Lower leg skin (tissue), 4 donors: ENCODE measurements at regions not wholly inside any gene's neighbourhood (a gene's known extent, or its start where the extent isn't known, plus 50 kb on each side); places are given as distances from the start of the nearest gene placed in this dataset.

ENCODE experiments used
- DNase-seq, 2 donors: peaks; one replicate each; pipeline ENCODE4 v3.0.0-alpha.2; 2019; ENCODE audit warnings: low spot score in 2 of 2
- H3K4me3 ChIP-seq: fragments of 200-600 bp; sonication (generic); 2 replicates; pipeline ENCODE4 v1.5.1; 2017; ENCODE audit warnings: mild to moderate bottlenecking, low read depth; ENCODE audit not compliant: poor library complexity, severe bottlenecking
- POLR2A ChIP-seq, 2 donors: fragments of 450-650 bp; IDR thresholded peaks; one replicate each; pipeline ENCODE4 v1.6.1; 2016 to 2017; ENCODE audit warnings: antibody characterized with exemption in 2 of 2, mild to moderate bottlenecking in 1 of 2, moderate library complexity in 1 of 2
- WGBS, 2 donors: methylation state at CpG; one replicate each; pipeline ENCODE4 v1.1.5; 2018; 5-methylcytosine and 5-hydroxymethylcytosine counted together
- intact Hi-C: fragments of 100-400 bp; cut with DNase I; formaldehyde crosslinking; loops from one replicate; pipeline ENCODE4 v1.15.0; 2023; ENCODE audit warnings: low total_unique reads
- TF ChIP-seq, protein P1 (sequence below), 3 donors: fragments of 450-650 bp; IDR thresholded peaks; one replicate each; pipeline ENCODE4 v1.5.1; 2016; ENCODE audit warnings: antibody characterized with exemption in 3 of 3, mild to moderate bottlenecking in 3 of 3, moderate library complexity in 2 of 3

DNA sequence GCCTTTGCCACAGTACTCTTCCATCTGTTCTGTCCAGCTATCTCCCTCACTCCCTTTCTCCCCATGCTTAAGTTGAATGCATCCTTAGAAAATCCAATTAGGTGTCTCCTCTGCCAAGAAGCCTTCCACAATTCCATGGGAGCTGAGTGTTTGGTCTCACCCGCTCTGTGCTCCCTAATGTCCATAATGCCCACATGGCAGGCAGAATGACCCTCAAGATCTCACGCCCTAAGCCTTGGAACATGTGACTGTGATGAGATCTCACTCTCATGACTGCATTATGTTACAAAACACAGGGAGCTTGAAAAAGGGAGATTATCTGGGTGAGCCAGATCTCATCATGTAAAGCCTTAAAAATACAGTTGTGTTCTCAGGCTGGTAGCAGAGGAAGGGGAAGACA lies 229.4 kb downstream of the OMA1 start:
- DNase-seq = no peak
- WGBS, 2 donors = 91 to 96% methylated on average over 2 of the region's 2 CpGs
- TF ChIP-seq, protein P1, sequence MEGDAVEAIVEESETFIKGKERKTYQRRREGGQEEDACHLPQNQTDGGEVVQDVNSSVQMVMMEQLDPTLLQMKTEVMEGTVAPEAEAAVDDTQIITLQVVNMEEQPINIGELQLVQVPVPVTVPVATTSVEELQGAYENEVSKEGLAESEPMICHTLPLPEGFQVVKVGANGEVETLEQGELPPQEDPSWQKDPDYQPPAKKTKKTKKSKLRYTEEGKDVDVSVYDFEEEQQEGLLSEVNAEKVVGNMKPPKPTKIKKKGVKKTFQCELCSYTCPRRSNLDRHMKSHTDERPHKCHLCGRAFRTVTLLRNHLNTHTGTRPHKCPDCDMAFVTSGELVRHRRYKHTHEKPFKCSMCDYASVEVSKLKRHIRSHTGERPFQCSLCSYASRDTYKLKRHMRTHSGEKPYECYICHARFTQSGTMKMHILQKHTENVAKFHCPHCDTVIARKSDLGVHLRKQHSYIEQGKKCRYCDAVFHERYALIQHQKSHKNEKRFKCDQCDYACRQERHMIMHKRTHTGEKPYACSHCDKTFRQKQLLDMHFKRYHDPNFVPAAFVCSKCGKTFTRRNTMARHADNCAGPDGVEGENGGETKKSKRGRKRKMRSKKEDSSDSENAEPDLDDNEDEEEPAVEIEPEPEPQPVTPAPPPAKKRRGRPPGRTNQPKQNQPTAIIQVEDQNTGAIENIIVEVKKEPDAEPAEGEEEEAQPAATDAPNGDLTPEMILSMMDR (IDR thresholded peaks at IDR 0.05) = no peak
- TF ChIP-seq POLR2A (IDR thresholded peaks at IDR 0.05) = no peak
- H3K4me3 ChIP-seq = no peak overlapping the region
- intact Hi-C loops = no loop called here

DNA sequence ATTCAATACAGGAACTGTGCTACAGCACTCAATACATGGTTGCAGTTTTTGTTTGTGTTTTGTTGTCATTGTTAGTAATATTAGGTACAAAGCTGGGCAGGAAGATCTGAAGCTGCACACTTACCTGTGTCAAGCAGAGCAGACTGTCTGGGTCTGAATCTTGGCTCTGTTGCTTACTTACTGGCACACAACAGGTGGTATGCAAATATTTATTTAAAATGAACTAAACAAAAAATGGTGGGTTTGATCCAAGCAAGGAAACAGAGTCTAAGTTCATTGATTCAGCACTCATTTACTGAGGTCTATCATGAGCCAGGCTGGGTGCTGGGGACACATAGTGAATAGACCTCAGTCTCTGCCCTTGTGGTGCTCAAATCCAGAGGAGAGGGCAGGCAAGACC lies 230.4 kb downstream of the OMA1 start:
- DNase-seq = no peak
- H3K4me3 ChIP-seq = no peak overlapping the region
- no peak for TF ChIP-seq POLR2A (IDR thresholded peaks at IDR 0.05)
- TF ChIP-seq, protein P1 (IDR thresholded peaks at IDR 0.05) = no peak
- intact Hi-C loops = no loop called here

DNA sequence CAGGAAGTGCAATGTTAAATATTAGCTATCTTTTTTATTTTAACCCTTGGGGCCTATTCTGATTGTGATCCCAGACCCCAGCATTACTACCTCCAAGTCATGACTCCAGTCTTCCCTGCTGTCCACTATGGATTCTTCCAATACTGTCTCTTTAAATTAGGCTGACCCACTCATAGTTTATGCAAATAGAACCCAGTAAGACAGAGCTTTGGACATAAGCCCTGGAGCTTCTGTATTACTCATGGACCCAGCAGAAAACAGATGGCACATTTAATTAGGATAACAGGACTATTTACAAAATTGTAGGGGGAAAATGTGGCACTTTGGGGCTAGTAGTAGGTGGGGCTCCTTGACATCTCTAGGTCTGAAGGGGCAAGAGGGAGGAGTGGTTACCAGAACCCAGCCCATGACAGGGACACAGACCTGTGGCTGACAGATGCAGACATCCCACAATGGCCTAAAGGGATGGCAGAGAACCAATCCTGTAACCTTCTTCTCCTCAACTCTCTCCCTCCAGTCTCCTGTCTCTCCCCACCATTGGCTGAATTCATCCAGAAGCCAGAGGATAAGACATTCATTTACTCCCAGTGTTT lies 233.5 kb downstream of the OMA1 start:
- no peak for DNase-seq
- intact Hi-C loops = no loop called here
- TF ChIP-seq, protein P1 (IDR thresholded peaks at IDR 0.05) = no peak
- H3K4me3 ChIP-seq = no peak overlapping the region

DNA sequence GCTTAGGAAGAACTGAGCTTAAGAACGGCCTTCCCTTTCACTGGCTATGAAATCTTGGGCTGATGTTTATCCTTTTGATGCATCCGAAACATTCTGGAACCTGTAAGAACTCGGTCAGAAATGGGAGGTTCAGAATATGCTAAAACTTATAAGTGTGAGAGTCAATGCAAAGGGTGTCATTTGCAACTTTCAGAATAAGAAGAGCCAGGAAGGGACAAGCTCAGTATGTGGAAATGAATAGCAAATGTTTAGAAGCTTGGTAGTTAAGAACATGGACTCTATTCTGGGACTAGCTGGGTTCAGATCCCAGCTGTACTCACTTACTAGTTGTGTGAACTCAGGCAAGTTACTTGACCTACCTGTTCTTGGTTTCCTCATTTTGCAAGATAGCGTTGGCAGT lies 234.1 kb downstream of the OMA1 start:
- intact Hi-C loops = no loop called here
- DNase-seq = no peak
- 90% methylated on average over 4 of the region's 4 CpGs for WGBS, 2 donors
- TF ChIP-seq, protein P1 (IDR thresholded peaks at IDR 0.05) = no peak
- no peak for TF ChIP-seq POLR2A (IDR thresholded peaks at IDR 0.05)
- H3K4me3 ChIP-seq = no peak overlapping the region

DNA sequence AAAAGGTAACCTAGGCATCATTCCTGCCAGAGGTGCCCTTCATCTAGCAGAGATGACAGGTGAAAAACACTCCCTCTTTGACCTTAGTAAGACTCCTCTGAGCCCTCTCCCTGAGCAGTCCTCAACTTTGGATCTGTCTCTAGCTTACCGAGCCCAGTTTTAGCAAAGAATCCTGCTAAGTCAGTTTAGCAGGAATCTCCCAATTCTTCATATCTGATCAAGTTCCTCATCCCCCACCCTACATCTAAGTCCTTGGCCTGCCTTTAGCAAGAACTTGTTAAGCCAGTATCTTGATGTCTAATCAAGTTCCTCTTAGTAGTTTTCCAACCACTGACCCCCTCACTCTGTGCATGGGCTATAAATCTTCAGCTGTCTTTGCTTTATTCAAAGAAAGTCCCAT lies 235.6 kb downstream of the OMA1 start:
- no peak overlapping the region for H3K4me3 ChIP-seq
- intact Hi-C loops = no loop called here
- no peak for DNase-seq
- TF ChIP-seq, protein P1 (IDR thresholded peaks at IDR 0.05) = no peak
- no peak for TF ChIP-seq POLR2A (IDR thresholded peaks at IDR 0.05)
- WGBS, 2 donors = 38 to 59% methylated on average over 1 of the region's 1 CpG

DNA sequence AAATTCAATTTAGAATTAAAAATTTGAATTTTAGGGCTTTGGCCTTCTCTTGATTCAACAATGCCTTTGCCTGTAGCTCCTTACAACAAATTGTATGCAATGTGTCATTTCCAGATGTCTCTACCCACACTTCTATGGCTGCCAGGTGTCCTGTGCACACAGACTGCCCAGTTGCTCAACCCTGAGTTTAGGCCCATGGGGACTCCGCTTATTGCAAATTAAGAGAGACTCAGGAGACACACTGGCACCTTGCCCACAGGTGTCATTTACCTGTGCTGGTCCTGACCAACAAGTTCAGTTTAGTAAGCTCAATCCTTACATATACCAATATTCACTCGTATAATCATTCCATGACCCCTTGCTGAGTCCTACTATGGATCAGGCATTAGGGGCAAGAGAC lies 236.1 kb downstream of the OMA1 start:
- 83 to 98% methylated on average over 2 of the region's 2 CpGs for WGBS, 2 donors
- no peak overlapping the region for H3K4me3 ChIP-seq
- no peak for DNase-seq
- intact Hi-C loops = no loop called here
- TF ChIP-seq POLR2A (IDR thresholded peaks at IDR 0.05) = no peak
- TF ChIP-seq, protein P1 (IDR thresholded peaks at IDR 0.05) = no peak
